ENCODE measurements at regions not wholly inside any gene's neighbourhood (a gene's known extent, or its start where the extent isn't known, plus 50 kb on each side); places are given as distances from the start of the nearest gene placed in this dataset.

- Histone ChIP-seq H3K79me2 (ENCODE audit: control insufficient read depth, insufficient read depth, low read length) (no peaks in the 10 kb centered on the region), H3K4me3 (replicated peaks in 1 of 3; ENCODE audit: insufficient read depth in 1 of 3, low read depth in 1 of 3, low read length in 3 of 3) (no peak overlapping the region), H3K9ac (replicated peaks; ENCODE audit: extremely low read depth, insufficient read depth, low read length) (no peak overlapping the region), H3K27me3 (ENCODE audit: control insufficient read depth in 2 of 2, insufficient read depth in 2 of 2, low read length in 2 of 2) (peaks cover 0 to 2% of the 10 kb centered on the region in 2 experiments), H3K4me2 (ENCODE audit: insufficient read depth, low read length) (no peak overlapping the region), H3K27ac (ENCODE audit: insufficient read depth, low read depth, low read length) (no peak overlapping the region), H3K4me1 (ENCODE audit: control insufficient read depth, extremely low read depth, insufficient read depth, low read length) (no peaks in the 10 kb centered on the region), H3K36me3 (ENCODE audit: control insufficient read depth in 2 of 2, extremely low read depth in 1 of 2, insufficient read depth in 2 of 2, low read length in 2 of 2) (no peaks in the 10 kb centered on the region), H2AFZ (ENCODE audit: low read depth, low read length) (no peak overlapping the region), H3K9me3 (replicated peaks; ENCODE audit: control insufficient read depth, insufficient read depth, low read length) (no peaks in the 10 kb centered on the region), H3K9me1 (replicated peaks; ENCODE audit: control insufficient read depth, extremely low read depth, insufficient read depth, low read length) (no peaks in the 10 kb centered on the region), H4K20me1 (replicated peaks; ENCODE audit: control insufficient read depth, extremely low read depth, insufficient read depth, low read length) (no peaks in the 10 kb centered on the region)
- no TSS peak for BruUV-seq (replicated peaks)
- intact Hi-C loops (cut with micrococcal nuclease), result no loop called here
- POLR2A ChIA-PET, result no interaction called here
- DNase-seq (ENCODE audit: low read depth, low spot score) (no peak), FAIRE-seq (no peak)
- dilution Hi-C loops (cut with MboI; ENCODE audit: extremely low pct_ligation_motif_present, low sequenced_read_pairs), result no loop called here
- CTCF ChIA-PET, result interaction anchor here (0.6 kb wide), 1 partner anchor 121 kb away, joined by 3 read pairs; no protein-coding TSS in a partner anchor
- TF ChIP-seq FOS (IDR thresholded peaks at IDR 0.05; ENCODE audit: borderline replicate concordance, insufficient read depth, low read length) (no peak), CTCF (IDR thresholded peaks at IDR 0.05; ENCODE audit: extremely low read depth in 1 of 2, insufficient read depth in 1 of 2, low read depth in 1 of 2, low read length in 2 of 2) (no peak), EZH2 (IDR thresholded peaks at IDR 0.05; ENCODE audit: borderline replicate concordance, low read depth, low read length, severe bottlenecking) (no peak)
Observed at GRCh38 chr15:96551196-96551595, 220.7 kb downstream of the NR2F2 start.

DNA sequence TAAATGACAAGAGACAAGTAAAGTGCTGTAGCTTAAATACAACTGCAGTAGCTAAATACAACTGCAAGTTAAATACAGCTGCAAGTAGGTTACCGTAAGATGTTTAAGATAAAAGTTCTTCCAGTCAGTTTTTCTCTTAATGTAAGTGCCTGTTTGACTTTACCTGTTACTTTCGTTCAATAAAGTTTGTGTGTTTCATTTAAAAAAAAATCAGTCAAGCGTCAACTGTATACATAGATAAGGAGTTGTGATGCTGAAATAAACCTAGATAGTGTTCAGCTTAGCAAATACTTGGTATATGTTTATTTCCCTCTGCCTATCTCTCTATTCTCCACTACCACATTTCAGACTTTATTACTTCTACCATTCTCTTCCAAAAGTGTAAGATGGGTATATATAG, 221.2 kb downstream of the NR2F2 start:
- H4K20me1 ChIP-seq (replicated peaks; ENCODE audit: control insufficient read depth, extremely low read depth, insufficient read depth, low read length), result no peaks in the 10 kb centered on the region
- dilution Hi-C loops (cut with MboI; ENCODE audit: extremely low pct_ligation_motif_present, low sequenced_read_pairs), result no loop called here
- no peak overlapping the region for H3K4me3 ChIP-seq (replicated peaks in 1 of 3; ENCODE audit: insufficient read depth in 1 of 3, low read depth in 1 of 3, low read length in 3 of 3)
- intact Hi-C loops (cut with micrococcal nuclease), result no loop called here
- H3K9ac ChIP-seq (replicated peaks; ENCODE audit: extremely low read depth, insufficient read depth, low read length), result no peak overlapping the region
- H3K36me3 ChIP-seq (ENCODE audit: control insufficient read depth in 2 of 2, extremely low read depth in 1 of 2, insufficient read depth in 2 of 2, low read length in 2 of 2), result no peaks in the 10 kb centered on the region
- TF ChIP-seq GATA2 (IDR thresholded peaks at IDR 0.05; ENCODE audit: insufficient read depth, insufficient read length, low read depth, low read length), result no peak
- no peak for TF ChIP-seq POLR2AphosphoS5 (IDR thresholded peaks at IDR 0.05; ENCODE audit: insufficient read depth, low read depth, low read length)
- TF ChIP-seq MYC (IDR thresholded peaks at IDR 0.05; ENCODE audit: low read depth, low read length), result no peak
- no peak for TF ChIP-seq POLR2A (IDR thresholded peaks at IDR 0.05; ENCODE audit: low read depth, low read length)
- no peak for TF ChIP-seq JUN (IDR thresholded peaks at IDR 0.05; ENCODE audit: borderline replicate concordance, insufficient read depth, insufficient read length, low read depth)
- TF ChIP-seq CTCF (IDR thresholded peaks at IDR 0.05; ENCODE audit: extremely low read depth in 1 of 2, insufficient read depth in 1 of 2, low read depth in 1 of 2, low read length in 2 of 2), result no peak
- TF ChIP-seq EZH2 (IDR thresholded peaks at IDR 0.05; ENCODE audit: borderline replicate concordance, low read depth, low read length, severe bottlenecking), result no peak
- TF ChIP-seq, protein P1, sequence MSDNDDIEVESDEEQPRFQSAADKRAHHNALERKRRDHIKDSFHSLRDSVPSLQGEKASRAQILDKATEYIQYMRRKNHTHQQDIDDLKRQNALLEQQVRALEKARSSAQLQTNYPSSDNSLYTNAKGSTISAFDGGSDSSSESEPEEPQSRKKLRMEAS (IDR thresholded peaks at IDR 0.05; ENCODE audit: insufficient read depth, insufficient read length), result no peak
- no peak for TF ChIP-seq FOS (IDR thresholded peaks at IDR 0.05; ENCODE audit: borderline replicate concordance, insufficient read depth, low read length)
- DNase-seq (ENCODE audit: low read depth, low spot score) (no peak), FAIRE-seq (no peak)
- no peaks in the 10 kb centered on the region for H3K79me2 ChIP-seq (ENCODE audit: control insufficient read depth, insufficient read depth, low read length)
- H3K9me1 ChIP-seq (replicated peaks; ENCODE audit: control insufficient read depth, extremely low read depth, insufficient read depth, low read length), result no peaks in the 10 kb centered on the region
- H3K27ac ChIP-seq (ENCODE audit: insufficient read depth, low read depth, low read length), result no peak overlapping the region
- ChIA-PET POLR2A (no interaction called here), CTCF (no interaction called here)
- no peaks in the 10 kb centered on the region for H3K4me1 ChIP-seq (ENCODE audit: control insufficient read depth, extremely low read depth, insufficient read depth, low read length)
- BruUV-seq (replicated peaks), result no TSS peak
- H3K9me3 ChIP-seq (replicated peaks; ENCODE audit: control insufficient read depth, insufficient read depth, low read length), result no peaks in the 10 kb centered on the region
- peaks cover 0 to 2% of the 10 kb centered on the region in 2 experiments for H3K27me3 ChIP-seq (ENCODE audit: control insufficient read depth in 2 of 2, insufficient read depth in 2 of 2, low read length in 2 of 2)
- H2AFZ ChIP-seq (ENCODE audit: low read depth, low read length), result no peak overlapping the region
- H3K4me2 ChIP-seq (ENCODE audit: insufficient read depth, low read length), result no peak overlapping the region

Data from endothelial cell of umbilical vein (primary cell).